ENCODE measurements at regions not wholly inside any gene's neighbourhood (a gene's known extent, or its start where the extent isn't known, plus 50 kb on each side); places are given as distances from the start of the nearest gene placed in this dataset.

GRCh38 chr11:134576286-134576685, 164.2 kb upstream of the B3GAT1 start:
- peaks cover 0 to 37% of the 10 kb centered on the region in 2 donors for H3K27me3 ChIP-seq
- ATAC-seq: no peak
- TF ChIP-seq CTCF (IDR thresholded peaks at IDR 0.05): no peak

DNA sequence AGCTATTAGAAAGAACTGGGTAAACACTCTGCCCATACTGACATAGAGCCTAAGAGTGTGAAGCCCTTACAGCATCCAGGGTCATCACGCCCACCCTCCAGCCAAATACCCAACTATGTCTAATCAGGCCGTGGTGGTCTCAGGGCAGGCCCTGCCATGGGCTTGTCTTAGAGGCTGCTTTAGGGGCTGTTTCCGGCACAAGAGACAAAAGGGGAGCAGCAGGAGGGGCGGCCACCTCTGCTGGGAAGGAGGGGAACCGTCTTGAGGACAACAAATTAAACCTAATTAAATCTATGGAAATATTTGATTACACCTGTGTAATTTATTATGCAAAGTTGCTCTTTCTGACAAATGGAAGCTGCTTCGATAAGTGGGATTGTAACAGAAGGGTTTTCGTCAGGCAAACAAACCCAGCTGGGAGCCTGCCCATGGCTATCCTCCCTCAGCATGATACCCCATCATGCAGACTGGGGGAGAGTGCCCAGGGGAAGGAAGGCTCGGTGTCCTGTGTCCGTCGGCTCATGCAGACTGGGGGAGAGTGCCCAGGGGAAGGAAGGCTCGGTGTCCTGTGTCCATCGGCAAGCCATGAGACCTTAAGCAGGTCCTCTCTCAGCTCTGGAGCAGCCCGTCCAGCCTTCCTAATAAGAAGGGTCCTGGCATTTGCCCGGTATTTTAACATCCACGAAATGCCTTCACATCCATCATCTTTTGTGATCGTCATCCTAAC, 163.6 kb upstream of the B3GAT1 start:
- no peak for DNase-seq
- Histone ChIP-seq H3K27me3 (peaks cover 0 to 31% of the 10 kb centered on the region in 2 donors), H3K4me3 (no peak overlapping the region), H3K4me1 (no peaks in the 10 kb centered on the region), H3K9me3 (no peaks in the 10 kb centered on the region), H3K36me3 (no peaks in the 10 kb centered on the region), H3K27ac (no peak overlapping the region)
- TF ChIP-seq CTCF (IDR thresholded peaks at IDR 0.05): no peak
- ATAC-seq: no peak
- intact Hi-C loops (cut with DNase I): no loop called here

More at GRCh38 chr11:134576286-134576685, 164.2 kb upstream of the B3GAT1 start:
- no peaks in the 10 kb centered on the region for H3K9me3 ChIP-seq
- H3K4me1 ChIP-seq: no peaks in the 10 kb centered on the region
- no peak overlapping the region for H3K27ac ChIP-seq
- intact Hi-C loops (cut with DNase I): no loop called here
- DNase-seq: no peak
- no peaks in the 10 kb centered on the region for H3K36me3 ChIP-seq
- no peak overlapping the region for H3K4me3 ChIP-seq

DNA sequence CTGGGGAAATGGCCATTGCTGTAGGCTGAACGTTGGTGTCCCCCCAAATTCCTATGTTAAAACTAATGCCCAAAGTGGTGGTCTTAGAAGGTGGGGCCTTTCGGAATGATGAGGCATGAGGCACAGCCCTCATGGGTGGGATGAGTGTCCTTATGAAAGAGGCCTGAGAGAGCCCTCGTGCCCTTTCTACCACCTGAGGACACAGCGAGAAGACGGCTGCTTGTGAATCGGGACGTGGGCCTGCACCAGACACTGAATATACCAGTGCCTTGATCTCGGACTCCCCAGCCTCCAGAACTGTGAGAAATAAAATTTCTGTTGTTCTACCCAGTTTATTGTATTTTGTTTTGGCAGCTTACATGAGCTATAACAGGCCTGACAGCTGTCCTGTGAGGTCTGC, 162.9 kb upstream of the B3GAT1 start:
- intact Hi-C loops (cut with DNase I): no loop called here
- peaks cover 0 to 24% of the 10 kb centered on the region in 2 donors for H3K27me3 ChIP-seq
- no peak overlapping the region for H3K4me3 ChIP-seq
- no peaks in the 10 kb centered on the region for H3K36me3 ChIP-seq
- no peak overlapping the region for H3K27ac ChIP-seq
- no peaks in the 10 kb centered on the region for H3K9me3 ChIP-seq
- no peak for TF ChIP-seq CTCF (IDR thresholded peaks at IDR 0.05)
- DNase-seq: no peak
- no peaks in the 10 kb centered on the region for H3K4me1 ChIP-seq
- no peak for ATAC-seq

- Histone ChIP-seq H3K27ac (no peak overlapping the region), H3K4me1 (no peaks in the 10 kb centered on the region), H3K9me3 (no peaks in the 10 kb centered on the region), H3K27me3 (peaks cover 0 to 22% of the 10 kb centered on the region in 2 donors), H3K4me3 (no peak overlapping the region), H3K36me3 (no peaks in the 10 kb centered on the region)
- intact Hi-C loops (cut with DNase I): no loop called here
- ATAC-seq (no peak), DNase-seq (no peak)
- TF ChIP-seq CTCF (IDR thresholded peaks at IDR 0.05): no peak
These were observed 162.4 kb upstream of the B3GAT1 start for GRCh38 chr11:134574425-134574824.

- intact Hi-C loops (cut with DNase I): no loop called here
- H3K4me1 ChIP-seq: no peaks in the 10 kb centered on the region
- no peak for ATAC-seq
- H3K4me3 ChIP-seq: no peak overlapping the region
- no peak for DNase-seq
- H3K27ac ChIP-seq: no peak overlapping the region
- no peaks in the 10 kb centered on the region for H3K9me3 ChIP-seq
- no peak for TF ChIP-seq CTCF (IDR thresholded peaks at IDR 0.05)
- H3K36me3 ChIP-seq: no peaks in the 10 kb centered on the region
- peaks cover 0 to 20% of the 10 kb centered on the region in 2 donors for H3K27me3 ChIP-seq
These were observed 161.8 kb upstream of the B3GAT1 start for GRCh38 chr11:134573857-134574256.

Measured in left lung (tissue), 4 donors.